ENCODE measurements at regions not wholly inside any gene's neighbourhood (a gene's known extent, or its start where the extent isn't known, plus 50 kb on each side); places are given as distances from the start of the nearest gene placed in this dataset.

DNA sequence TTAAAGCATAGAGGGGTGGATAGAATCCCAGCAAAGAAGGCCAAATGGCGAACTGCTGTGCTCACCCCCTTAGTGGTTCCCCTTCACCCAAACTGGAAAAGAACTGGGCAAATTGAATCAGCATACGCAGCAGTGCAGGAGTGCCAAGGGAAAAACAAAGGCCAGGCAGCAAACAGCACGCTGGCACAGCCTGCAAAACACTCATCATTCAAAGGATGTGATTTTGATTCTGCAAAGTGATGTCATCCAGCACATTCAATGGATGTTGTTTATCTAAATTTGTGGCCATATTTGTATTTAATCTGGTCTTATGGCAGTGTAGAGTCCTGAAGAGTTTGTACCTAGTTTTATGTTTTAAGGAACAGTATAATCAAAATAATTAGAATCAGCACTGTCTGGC is 71.8 kb upstream of the ECE1 start:
- no peak for TF ChIP-seq JUND (IDR thresholded peaks at IDR 0.05; ENCODE audit: low read depth)
- no peak for DNase-seq (ENCODE audit: low read depth in 1 of 2, low spot score in 1 of 2)
- in situ Hi-C loops (cut with HindIII; ENCODE audit: low pct_unique_long_range_greater_than_20kb, low sequenced_read_pairs) = no loop called here

DNA sequence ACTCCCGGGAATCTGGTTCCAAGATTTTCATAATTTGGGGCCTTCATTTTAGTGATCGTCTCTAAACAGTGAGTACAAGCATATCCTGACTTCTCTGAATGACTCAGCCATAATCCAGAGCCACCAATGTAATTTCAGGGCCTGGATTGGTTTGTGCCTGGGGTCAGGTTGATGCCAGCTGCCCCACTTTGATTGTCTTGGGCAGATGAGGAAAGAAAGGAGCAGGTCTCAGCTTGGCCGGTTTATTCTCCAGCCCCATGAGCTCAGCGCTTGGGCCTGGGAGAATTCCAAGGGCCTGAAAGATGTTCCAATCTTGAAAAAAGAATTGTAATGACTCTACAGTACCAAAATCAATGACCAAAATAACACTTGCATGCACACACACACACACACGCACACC is 71.2 kb upstream of the ECE1 start:
- DNase-seq (ENCODE audit: low read depth in 1 of 2, low spot score in 1 of 2) = no peak
- in situ Hi-C loops (cut with HindIII; ENCODE audit: low pct_unique_long_range_greater_than_20kb, low sequenced_read_pairs) = no loop called here
- no peak for TF ChIP-seq JUND (IDR thresholded peaks at IDR 0.05; ENCODE audit: low read depth)

DNA sequence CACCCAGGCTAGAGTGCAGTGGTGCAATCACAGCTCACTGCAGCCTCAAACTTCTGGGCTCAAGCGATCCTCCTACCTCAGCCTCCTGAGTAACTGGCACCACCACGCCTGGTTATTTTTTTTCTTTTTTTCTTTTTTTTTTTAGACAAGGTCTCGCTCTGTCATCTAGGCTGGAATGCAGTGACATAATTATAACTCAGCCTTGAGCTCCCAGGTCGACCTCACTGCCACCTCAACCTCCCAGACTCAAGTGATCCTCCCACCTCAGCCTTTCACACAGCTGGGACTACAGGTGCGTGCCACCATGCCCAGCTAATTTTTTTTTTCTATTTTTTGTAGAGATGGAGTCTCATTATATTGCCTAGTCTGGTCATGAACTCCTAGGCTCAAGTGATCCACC is 66.9 kb upstream of the ECE1 start:
- DNase-seq (ENCODE audit: low read depth in 1 of 2, low spot score in 1 of 2) = no peak
- in situ Hi-C loops (cut with HindIII; ENCODE audit: low pct_unique_long_range_greater_than_20kb, low sequenced_read_pairs) = no loop called here
- no peak for TF ChIP-seq JUND (IDR thresholded peaks at IDR 0.05; ENCODE audit: low read depth)

DNA sequence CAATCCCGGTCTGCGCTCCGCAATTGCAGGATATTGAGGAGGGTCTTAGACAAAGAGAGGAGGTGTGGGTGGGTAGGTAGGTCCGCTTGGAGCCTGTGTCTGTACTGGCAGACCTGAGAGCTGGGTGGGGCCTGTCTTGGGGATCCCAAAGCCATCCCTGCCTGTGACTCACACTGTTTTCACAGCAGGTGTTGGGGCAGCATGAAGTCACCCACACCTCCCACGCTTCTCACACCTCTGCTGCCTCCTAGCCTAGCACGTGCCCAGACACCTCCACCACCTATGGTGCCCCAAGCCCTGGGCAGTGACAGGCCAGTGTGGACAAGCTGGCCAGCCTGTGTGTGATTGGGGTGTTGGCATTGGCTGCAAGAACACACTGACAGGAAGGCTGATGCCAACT is 65.7 kb upstream of the ECE1 start:
- in situ Hi-C loops (cut with HindIII; ENCODE audit: low pct_unique_long_range_greater_than_20kb, low sequenced_read_pairs) = no loop called here
- no peak for DNase-seq (ENCODE audit: low read depth in 1 of 2, low spot score in 1 of 2)
- TF ChIP-seq JUND (IDR thresholded peaks at IDR 0.05; ENCODE audit: low read depth) = no peak

DNA sequence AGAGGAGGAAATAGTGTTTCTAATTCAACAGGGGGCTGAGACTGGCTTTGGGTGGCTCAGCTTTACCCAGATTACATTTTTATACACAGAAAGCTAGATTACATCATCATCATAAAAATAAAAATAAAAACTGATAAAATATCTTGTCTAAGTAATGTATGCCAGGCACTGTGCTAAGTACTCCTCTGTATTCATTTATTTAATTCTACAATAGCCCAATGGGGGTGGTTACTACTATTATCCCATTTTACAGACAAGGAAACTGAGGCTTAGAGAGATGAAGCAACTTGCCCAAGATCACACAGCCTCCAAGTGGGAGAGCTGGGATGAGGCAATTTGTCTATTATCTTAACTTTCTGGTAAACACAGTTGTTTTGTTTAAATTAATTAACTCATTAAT is 62.3 kb upstream of the ECE1 start:
- no peak for TF ChIP-seq JUND (IDR thresholded peaks at IDR 0.05; ENCODE audit: low read depth)
- in situ Hi-C loops (cut with HindIII; ENCODE audit: low pct_unique_long_range_greater_than_20kb, low sequenced_read_pairs) = no loop called here

DNA sequence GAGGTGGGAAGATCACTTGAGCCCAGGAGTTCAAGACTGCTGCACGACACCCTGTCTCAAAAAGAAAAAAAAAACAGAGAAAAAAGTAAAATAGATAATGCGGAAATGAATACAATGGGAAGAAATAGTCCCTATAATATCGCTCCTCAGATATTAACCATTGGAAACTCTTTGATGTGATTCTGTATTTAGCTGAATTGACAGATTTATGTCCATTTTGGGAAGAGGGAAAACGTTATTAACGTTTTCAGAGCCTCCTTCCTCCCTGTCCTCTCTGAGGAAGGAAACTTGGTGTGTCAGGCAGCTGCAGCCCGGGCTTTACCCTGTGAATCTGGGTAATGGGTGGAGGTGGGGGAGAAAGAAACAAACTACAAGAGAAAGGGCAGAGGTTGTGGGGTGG is 61.6 kb upstream of the ECE1 start:
- DNase-seq (ENCODE audit: low read depth in 1 of 2, low spot score in 1 of 2) = no peak
- in situ Hi-C loops (cut with HindIII; ENCODE audit: low pct_unique_long_range_greater_than_20kb, low sequenced_read_pairs) = no loop called here
- TF ChIP-seq JUND (IDR thresholded peaks at IDR 0.05; ENCODE audit: low read depth) = no peak

More for the DNA sequence above, 62.3 kb upstream of the ECE1 start:
- DNase-seq (ENCODE audit: low read depth in 1 of 2, low spot score in 1 of 2) = no peak

DNA sequence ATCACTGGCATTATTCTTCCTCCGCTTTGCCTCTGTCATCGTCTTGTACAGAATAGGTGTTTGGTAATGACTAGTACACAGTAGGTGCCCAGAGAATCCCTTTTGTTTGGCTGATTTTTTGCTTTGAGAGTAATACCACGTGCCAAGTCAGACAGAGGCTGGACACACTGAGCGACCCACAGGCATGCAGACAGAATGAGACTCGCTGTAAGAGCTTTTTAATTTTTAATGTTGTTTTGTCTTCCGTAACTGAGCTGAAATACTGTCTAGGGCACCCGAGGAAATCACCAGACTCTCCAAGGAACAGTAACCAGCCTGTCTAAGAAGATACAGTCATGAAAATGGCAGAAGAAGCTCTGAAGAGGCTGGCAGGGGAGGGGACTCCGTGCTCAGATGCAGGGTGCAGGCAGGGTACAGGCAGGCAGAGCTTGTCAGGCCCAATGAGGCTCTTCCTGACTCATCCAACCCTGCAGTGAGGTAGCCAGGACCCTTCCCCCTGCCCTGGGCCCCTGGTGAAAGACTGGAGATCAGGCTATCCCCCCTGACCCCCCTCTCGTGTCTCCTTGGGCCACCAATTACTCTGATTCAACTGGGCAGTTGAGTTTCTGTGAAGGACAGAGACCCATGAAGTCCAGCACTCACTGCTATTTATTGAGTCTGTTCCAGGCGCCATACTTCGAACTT is 60.1 kb upstream of the ECE1 start:
- in situ Hi-C loops (cut with HindIII; ENCODE audit: low pct_unique_long_range_greater_than_20kb, low sequenced_read_pairs) = no loop called here
- TF ChIP-seq JUND (IDR thresholded peaks at IDR 0.05; ENCODE audit: low read depth) = no peak
- DNase-seq (ENCODE audit: low read depth in 1 of 2, low spot score in 1 of 2) = no peak

DNA sequence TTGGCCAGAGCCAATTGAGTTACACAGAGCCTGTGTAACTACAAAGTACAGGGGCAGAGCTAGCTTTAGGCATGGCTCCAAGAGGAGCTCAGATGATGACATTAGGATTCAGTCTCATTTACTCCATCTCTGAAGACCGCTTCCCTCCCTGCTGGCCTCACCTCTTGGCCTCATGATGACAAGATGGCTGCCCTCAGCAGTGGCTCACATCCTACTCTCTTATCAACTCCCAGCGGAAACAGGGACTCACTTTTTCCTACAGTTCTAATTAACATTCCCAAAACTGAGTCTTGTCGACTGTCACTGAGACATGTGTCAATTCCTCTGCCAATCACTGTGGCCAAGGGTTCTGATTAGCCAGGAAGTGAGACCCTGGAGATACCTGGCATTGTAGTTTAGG is 59.4 kb upstream of the ECE1 start:
- no peak for DNase-seq (ENCODE audit: low read depth in 1 of 2, low spot score in 1 of 2)
- in situ Hi-C loops (cut with HindIII; ENCODE audit: low pct_unique_long_range_greater_than_20kb, low sequenced_read_pairs) = no loop called here
- TF ChIP-seq JUND (IDR thresholded peaks at IDR 0.05; ENCODE audit: low read depth) = no peak

DNA sequence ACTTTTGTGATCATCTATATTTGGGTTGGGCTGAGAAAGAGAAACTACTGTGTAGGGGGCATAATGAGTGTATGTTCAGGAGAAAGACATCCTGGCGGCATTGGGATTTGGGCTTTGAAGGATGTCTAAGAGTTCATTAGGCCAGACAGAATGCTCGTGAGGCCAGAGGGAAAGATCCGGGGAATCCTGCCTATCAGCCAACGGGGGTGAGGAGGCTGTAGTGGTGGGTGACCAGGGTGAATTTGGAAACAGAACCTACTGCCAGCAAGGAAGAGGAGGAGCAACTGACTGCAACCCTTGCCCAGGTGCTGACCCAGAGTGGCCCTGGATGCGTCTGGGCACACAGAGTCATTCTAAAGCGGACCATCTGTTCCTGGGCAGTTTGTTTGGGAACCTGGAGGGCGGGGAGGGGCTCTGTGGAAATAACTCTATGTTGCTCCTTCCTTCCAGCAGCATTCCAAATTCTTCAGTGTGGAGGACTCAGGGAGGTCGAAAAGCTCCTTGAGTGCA is 56.9 kb upstream of the ECE1 start:
- in situ Hi-C loops (cut with HindIII; ENCODE audit: low pct_unique_long_range_greater_than_20kb, low sequenced_read_pairs) = no loop called here
- no peak for TF ChIP-seq JUND (IDR thresholded peaks at IDR 0.05; ENCODE audit: low read depth)

DNA sequence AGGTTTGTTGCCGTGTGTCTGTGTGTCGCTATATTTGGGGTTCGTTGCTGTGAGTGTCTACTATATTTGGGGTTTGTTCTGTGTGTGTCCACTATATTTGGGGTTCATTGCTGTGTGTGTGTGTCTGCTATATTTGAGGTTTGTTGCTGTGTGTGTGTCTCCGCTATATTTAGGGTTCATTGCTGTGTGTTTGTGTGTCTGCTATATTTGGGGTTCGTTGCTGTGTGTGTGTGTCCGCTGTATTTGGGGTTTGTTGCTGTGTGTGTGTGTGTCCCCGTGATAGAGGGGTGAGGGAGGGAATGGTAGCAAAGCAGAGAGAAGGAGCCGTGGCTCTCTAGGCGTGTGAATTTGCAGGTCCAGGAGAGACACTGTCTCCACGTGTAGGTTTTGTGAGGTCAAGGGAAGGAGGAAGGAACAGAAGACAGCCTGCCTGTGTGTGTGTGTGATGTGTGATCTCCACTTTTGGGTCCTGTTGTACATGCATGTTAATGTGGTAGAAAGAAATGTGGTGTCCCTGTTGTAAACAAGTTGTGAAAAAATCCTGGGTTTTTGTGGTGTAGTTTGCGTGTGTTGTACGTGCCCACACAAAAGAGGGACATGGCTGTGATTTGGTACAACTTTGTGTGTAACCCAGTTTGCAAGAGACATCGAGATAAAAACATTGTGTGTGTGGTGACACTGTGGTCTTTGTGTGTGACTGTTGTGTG is 56.3 kb upstream of the ECE1 start:
- in situ Hi-C loops (cut with HindIII; ENCODE audit: low pct_unique_long_range_greater_than_20kb, low sequenced_read_pairs) = no loop called here
- TF ChIP-seq JUND (IDR thresholded peaks at IDR 0.05; ENCODE audit: low read depth) = no peak
- no peak for DNase-seq (ENCODE audit: low read depth in 1 of 2, low spot score in 1 of 2)

More for the DNA sequence above, 56.9 kb upstream of the ECE1 start:
- no peak for DNase-seq (ENCODE audit: low read depth in 1 of 2, low spot score in 1 of 2)

DNA sequence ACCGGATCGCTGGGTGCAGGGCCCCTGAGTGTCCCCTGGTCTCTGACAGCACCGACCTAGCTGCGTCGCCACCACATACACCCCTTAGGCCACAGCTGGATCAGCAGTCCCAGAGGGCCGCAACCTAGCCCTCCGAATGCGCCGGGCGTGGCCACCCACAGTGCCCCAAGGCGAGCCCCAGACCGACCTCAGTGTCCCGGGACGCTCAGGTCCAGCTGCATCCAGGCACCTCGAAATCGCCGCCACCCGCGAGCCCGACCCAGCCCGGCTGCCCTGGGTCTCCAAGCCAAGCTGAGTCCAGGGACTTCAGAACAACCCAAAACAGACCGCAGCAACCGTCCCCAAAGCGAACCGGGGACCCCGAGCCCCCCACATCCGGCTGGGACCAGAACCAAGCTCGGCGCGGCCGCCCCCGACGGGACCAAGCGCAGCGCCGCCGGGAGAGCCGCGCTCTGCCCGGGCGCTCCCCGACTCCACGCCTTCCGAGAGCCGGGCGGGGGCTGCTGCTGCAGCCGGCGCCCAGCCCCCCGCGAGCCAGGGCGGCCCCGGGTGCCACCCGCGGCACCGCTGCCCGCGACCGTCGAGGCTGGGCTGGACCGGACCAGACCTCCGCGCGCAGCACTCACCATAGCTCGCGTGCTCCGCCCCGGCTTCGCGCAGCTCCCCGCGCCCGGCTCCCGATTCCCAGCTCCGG is 54.6 kb upstream of the ECE1 start:
- no peak for TF ChIP-seq JUND (IDR thresholded peaks at IDR 0.05; ENCODE audit: low read depth)
- in situ Hi-C loops (cut with HindIII; ENCODE audit: low pct_unique_long_range_greater_than_20kb, low sequenced_read_pairs) = no loop called here
- DNase-seq (ENCODE audit: low read depth in 1 of 2, low spot score in 1 of 2) = no peak

DNA sequence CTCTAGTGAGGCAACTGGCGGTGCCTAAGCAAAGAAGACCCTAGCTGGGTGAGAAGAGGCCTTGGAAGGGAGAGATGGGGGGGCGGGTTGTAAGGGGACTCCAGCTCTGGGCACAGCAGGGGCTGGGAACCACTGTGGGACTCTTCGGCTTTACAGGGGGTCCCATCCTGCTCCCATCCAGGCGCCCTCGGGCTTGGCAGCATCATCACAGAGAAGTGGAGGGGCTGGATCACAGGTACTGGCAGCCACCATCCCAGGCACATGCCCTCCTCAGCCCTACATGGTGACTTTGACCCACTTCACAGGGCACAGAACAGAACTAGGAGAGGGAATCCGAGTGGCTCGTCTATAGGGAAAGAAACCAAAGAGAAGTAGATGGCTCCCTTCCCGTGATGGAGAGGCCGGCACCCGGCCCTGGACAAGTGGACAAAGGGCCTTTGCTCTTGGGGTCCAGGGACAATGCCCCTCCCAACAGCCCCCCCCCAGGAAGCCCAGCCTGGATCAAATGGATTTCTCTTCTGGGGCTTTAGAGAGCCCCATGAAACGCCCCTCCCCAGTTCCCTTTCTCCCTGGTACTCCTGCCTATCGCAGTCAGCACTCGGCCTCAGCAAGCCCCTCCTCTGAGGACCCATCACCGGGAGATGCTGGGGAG is 54.0 kb upstream of the ECE1 start:
- in situ Hi-C loops (cut with HindIII; ENCODE audit: low pct_unique_long_range_greater_than_20kb, low sequenced_read_pairs) = no loop called here
- no peak for TF ChIP-seq JUND (IDR thresholded peaks at IDR 0.05; ENCODE audit: low read depth)
- no peak for DNase-seq (ENCODE audit: low read depth in 1 of 2, low spot score in 1 of 2)
